ENCODE measurements at regions not wholly inside any gene's neighbourhood (a gene's known extent, or its start where the extent isn't known, plus 50 kb on each side); places are given as distances from the start of the nearest gene placed in this dataset.
"Not testable (repeated sequence)": the region's sequence is repeated elsewhere in the genome, so short reads cannot be mapped to it uniquely, and the experiment has no call there.

- DNase-seq (no peak), ATAC-seq (no peak)
- Mint-ChIP-seq H3K4me1 (no peaks in the 10 kb centered on the region), H3K27ac (no peak overlapping the region), H3K36me3 (ENCODE audit: low read depth) (no peaks in the 10 kb centered on the region), H3K27me3 (no peaks in the 10 kb centered on the region), H3K4me3 (no peak overlapping the region)
- H3K9me3 ChIP-seq (ENCODE audit: control insufficient read depth, low read length, poor library complexity, severe bottlenecking) = peaks cover 3% of the 10 kb centered on the region
Observed at GRCh38 chr5:23930985-23931384, 423.6 kb downstream of the PRDM9 start.

GRCh38 chr5:23951261-23951928 lies 444.0 kb downstream of the PRDM9 start:
- H3K4me3 Mint-ChIP-seq; H3K27me3 Mint-ChIP-seq; H3K4me1 Mint-ChIP-seq; H3K27ac Mint-ChIP-seq; DNase-seq; H3K9me3 ChIP-seq (ENCODE audit: control insufficient read depth, low read length, poor library complexity, severe bottlenecking); H3K36me3 Mint-ChIP-seq (ENCODE audit: low read depth); ATAC-seq: not testable (repeated sequence)

GRCh38 chr5:23963449-23963848 lies 456.0 kb downstream of the PRDM9 start:
- no peaks in the 10 kb centered on the region for H3K27me3 Mint-ChIP-seq
- no peak overlapping the region for H3K27ac Mint-ChIP-seq

GRCh38 chr5:23977365-23977764 lies 470.0 kb downstream of the PRDM9 start:
- H3K27ac Mint-ChIP-seq = no peak overlapping the region
- no peak for ATAC-seq
- H3K27me3 Mint-ChIP-seq = no peaks in the 10 kb centered on the region
- H3K4me3 Mint-ChIP-seq = no peak overlapping the region
- DNase-seq = no peak
- H3K4me1 Mint-ChIP-seq = no peaks in the 10 kb centered on the region
- no peaks in the 10 kb centered on the region for H3K36me3 Mint-ChIP-seq (ENCODE audit: low read depth)
- H3K9me3 ChIP-seq (ENCODE audit: control insufficient read depth, low read length, poor library complexity, severe bottlenecking) = peaks cover 5% of the 10 kb centered on the region

More at GRCh38 chr5:23963449-23963848, 456.0 kb downstream of the PRDM9 start:
- Mint-ChIP-seq H3K36me3 (ENCODE audit: low read depth) (no peaks in the 10 kb centered on the region), H3K4me1 (no peaks in the 10 kb centered on the region), H3K4me3 (no peak overlapping the region)
- ATAC-seq = no peak
- H3K9me3 ChIP-seq (ENCODE audit: control insufficient read depth, low read length, poor library complexity, severe bottlenecking) = no peaks in the 10 kb centered on the region
- no peak for DNase-seq

DNA sequence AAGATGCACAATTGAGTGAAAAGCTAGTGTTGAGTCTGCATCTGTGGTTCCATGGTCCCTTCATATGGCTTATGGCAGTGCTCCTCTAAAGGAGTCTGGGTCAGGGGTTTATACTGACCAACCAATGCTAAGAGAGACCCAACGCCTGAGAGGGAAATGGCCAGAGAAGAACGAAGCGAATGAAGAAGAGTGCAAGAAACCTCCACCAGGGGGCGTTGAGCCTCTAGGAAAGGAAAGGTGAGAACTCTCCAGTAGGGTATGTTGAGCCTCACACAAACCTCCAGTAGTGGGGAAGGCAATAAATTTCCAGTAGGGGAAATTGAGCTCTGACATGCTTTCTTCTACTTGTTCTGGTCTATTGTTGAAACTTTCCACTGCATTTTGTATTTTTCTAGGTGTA lies 470.6 kb downstream of the PRDM9 start:
- Mint-ChIP-seq H3K36me3 (ENCODE audit: low read depth) (no peaks in the 10 kb centered on the region), H3K4me1 (no peaks in the 10 kb centered on the region), H3K4me3 (no peak overlapping the region), H3K27ac (no peak overlapping the region), H3K27me3 (no peaks in the 10 kb centered on the region)
- no peak for DNase-seq
- H3K9me3 ChIP-seq (ENCODE audit: control insufficient read depth, low read length, poor library complexity, severe bottlenecking) = peaks cover 5% of the 10 kb centered on the region
- no peak for ATAC-seq

DNA sequence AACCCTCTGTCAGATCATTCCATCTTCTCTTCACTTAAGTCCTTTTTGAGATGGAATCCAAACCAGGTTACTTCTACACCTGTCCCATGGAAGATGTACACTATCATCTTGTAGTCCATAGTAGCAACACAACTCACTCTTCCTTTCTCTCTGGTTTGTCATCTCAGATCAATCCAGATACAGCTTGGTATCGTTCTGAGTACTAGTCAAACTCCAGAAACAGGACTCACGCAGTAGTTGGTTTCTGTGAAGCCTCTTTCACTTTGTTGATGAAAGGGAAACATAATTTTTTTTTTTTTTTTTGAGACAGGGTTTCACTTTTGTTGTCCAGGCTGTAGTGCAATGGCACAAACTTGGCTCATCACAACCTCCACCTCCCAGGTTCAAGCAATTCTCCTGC lies 484.0 kb downstream of the PRDM9 start:
- ATAC-seq = no peak
- H3K4me3 Mint-ChIP-seq = no peak overlapping the region
- H3K4me1 Mint-ChIP-seq = no peaks in the 10 kb centered on the region

DNA sequence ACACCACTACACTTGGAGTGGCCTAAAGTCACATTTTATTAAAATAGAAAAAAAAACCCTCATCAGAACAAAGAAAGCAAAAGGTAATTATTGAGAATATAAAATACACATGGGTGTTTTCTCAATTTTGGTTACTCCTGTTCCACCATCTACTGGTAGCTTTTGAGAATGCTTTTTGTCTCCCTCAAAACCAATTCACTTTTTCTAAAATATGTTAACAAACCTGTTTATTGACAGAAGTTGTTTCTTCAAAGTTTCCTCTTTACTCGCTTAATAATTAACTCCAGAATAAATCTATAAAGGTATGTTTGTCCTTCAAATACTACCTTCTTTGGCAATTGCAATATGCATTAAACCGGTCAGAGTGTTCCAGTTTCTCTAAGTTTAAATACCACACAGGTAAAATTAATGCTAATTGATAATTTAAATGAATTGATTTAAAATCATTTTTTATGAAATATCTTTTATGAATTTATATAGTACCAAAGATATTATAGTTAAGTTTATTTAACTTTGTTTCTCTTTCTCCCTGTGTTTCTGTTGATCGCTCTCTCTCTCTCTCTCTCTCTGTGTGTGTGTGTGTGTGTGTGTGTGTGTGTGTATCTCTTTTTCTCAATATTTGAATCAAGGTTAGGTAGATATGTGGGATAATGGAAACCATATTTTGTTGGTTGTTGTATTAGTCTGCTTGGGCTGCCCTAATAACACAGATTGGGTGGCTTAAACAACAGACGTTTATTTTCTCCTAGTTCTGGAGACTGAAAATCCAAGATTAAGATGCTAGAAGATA lies 487.4 kb downstream of the PRDM9 start:
- Mint-ChIP-seq H3K27ac (no peak overlapping the region), H3K27me3 (no peaks in the 10 kb centered on the region), H3K4me3 (no peak overlapping the region), H3K36me3 (ENCODE audit: low read depth) (no peaks in the 10 kb centered on the region), H3K4me1 (no peaks in the 10 kb centered on the region)
- ATAC-seq = no peak
- DNase-seq = no peak
- no peaks in the 10 kb centered on the region for H3K9me3 ChIP-seq (ENCODE audit: control insufficient read depth, low read length, poor library complexity, severe bottlenecking)

More for the DNA sequence above, 484.0 kb downstream of the PRDM9 start:
- Mint-ChIP-seq H3K36me3 (ENCODE audit: low read depth) (no peaks in the 10 kb centered on the region), H3K27ac (no peak overlapping the region), H3K27me3 (no peaks in the 10 kb centered on the region)
- no peak for DNase-seq
- H3K9me3 ChIP-seq (ENCODE audit: control insufficient read depth, low read length, poor library complexity, severe bottlenecking) = no peaks in the 10 kb centered on the region

GRCh38 chr5:23996525-23996924 lies 489.1 kb downstream of the PRDM9 start:
- DNase-seq = no peak
- Mint-ChIP-seq H3K36me3 (ENCODE audit: low read depth) (no peaks in the 10 kb centered on the region), H3K4me3 (no peak overlapping the region), H3K27ac (no peak overlapping the region), H3K4me1 (no peaks in the 10 kb centered on the region), H3K27me3 (no peaks in the 10 kb centered on the region)
- ATAC-seq = no peak
- no peaks in the 10 kb centered on the region for H3K9me3 ChIP-seq (ENCODE audit: control insufficient read depth, low read length, poor library complexity, severe bottlenecking)

- H3K27me3 Mint-ChIP-seq = no peaks in the 10 kb centered on the region
- no peak for ATAC-seq
- H3K36me3 Mint-ChIP-seq (ENCODE audit: low read depth) = no peaks in the 10 kb centered on the region
- H3K9me3 ChIP-seq (ENCODE audit: control insufficient read depth, low read length, poor library complexity, severe bottlenecking) = no peaks in the 10 kb centered on the region
- no peaks in the 10 kb centered on the region for H3K4me1 Mint-ChIP-seq
- no peak overlapping the region for H3K4me3 Mint-ChIP-seq
- no peak overlapping the region for H3K27ac Mint-ChIP-seq
- no peak for DNase-seq
Observed at GRCh38 chr5:24005384-24005783, 498.0 kb downstream of the PRDM9 start.

GRCh38 chr5:24017710-24018109 lies 510.3 kb downstream of the PRDM9 start:
- H3K27me3 Mint-ChIP-seq; DNase-seq; H3K36me3 Mint-ChIP-seq (ENCODE audit: low read depth); H3K4me3 Mint-ChIP-seq; ATAC-seq; H3K9me3 ChIP-seq (ENCODE audit: control insufficient read depth, low read length, poor library complexity, severe bottlenecking); H3K27ac Mint-ChIP-seq; H3K4me1 Mint-ChIP-seq: not testable (repeated sequence)

DNA sequence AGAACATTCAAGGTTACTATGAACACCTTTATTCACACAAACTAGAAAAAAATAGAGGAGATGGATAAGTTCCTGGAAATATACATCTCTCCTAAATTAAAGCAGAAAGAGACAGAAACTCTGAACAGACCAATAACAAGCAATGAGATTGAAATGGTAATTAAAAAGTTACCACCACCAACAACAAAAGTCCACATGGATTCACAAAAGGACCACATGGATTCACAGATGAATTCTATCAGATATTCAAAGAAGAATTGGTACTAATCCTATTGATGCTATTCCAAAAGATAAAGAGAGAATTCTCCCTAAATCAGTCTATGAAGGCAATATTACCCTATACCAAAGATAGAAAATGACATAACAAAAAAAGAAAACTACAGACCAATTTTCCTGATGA lies 518.9 kb downstream of the PRDM9 start:
- no peaks in the 10 kb centered on the region for H3K36me3 Mint-ChIP-seq (ENCODE audit: low read depth)
- no peaks in the 10 kb centered on the region for H3K4me1 Mint-ChIP-seq
- no peak for DNase-seq
- H3K4me3 Mint-ChIP-seq = no peak overlapping the region
- peaks cover 4% of the 10 kb centered on the region for H3K9me3 ChIP-seq (ENCODE audit: control insufficient read depth, low read length, poor library complexity, severe bottlenecking)
- ATAC-seq = no peak
- no peak overlapping the region for H3K27ac Mint-ChIP-seq
- no peaks in the 10 kb centered on the region for H3K27me3 Mint-ChIP-seq

DNA sequence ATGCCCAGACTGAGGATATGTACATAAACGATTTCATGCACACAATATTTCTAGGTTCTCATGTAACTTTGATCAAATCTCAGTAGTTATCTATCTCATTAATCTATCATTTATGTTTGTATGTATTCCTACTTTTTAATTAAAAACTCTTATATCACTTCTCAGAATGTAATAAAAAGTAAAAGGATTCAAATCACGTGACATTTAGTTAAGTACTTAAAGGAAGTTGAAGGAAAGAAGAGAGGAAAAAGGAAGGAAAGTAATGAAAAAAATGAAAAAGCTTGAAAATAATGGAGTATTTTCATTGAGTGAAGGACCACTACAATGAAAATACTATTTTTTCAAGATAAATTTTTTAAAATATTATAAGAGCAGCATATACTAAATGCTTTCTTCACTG lies 535.3 kb downstream of the PRDM9 start:
- DNase-seq (no peak), ATAC-seq (no peak)
- Mint-ChIP-seq H3K27ac (no peak overlapping the region), H3K4me3 (no peak overlapping the region), H3K4me1 (no peaks in the 10 kb centered on the region), H3K27me3 (no peaks in the 10 kb centered on the region), H3K36me3 (ENCODE audit: low read depth) (no peaks in the 10 kb centered on the region)
- H3K9me3 ChIP-seq (ENCODE audit: control insufficient read depth, low read length, poor library complexity, severe bottlenecking) = no peaks in the 10 kb centered on the region

DNA sequence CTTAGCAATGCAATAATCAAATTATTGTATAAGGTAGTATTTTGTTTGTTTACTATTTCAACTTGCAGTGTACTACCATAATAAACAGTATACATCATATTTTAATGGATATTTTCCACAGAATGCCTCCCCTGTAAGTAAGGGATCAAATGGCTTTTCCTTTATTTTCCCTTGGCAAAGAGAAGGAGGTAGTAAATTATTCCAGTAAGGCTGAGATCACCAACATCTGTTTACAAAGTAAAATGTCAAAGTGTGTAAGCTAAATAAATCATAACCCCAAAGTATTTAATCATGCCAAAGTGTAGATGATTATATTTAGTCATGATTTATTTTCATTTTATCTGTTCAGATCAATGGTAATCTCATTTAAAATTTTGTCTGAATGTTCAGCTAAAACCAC lies 537.6 kb downstream of the PRDM9 start:
- no peaks in the 10 kb centered on the region for H3K9me3 ChIP-seq (ENCODE audit: control insufficient read depth, low read length, poor library complexity, severe bottlenecking)
- H3K36me3 Mint-ChIP-seq (ENCODE audit: low read depth) = no peaks in the 10 kb centered on the region
- no peak for ATAC-seq
- no peaks in the 10 kb centered on the region for H3K4me1 Mint-ChIP-seq
- no peak for DNase-seq
- H3K27me3 Mint-ChIP-seq = no peaks in the 10 kb centered on the region
- H3K4me3 Mint-ChIP-seq = no peak overlapping the region
- no peak overlapping the region for H3K27ac Mint-ChIP-seq

- ATAC-seq (no peak), DNase-seq (no peak)
- peaks cover 6% of the 10 kb centered on the region for H3K9me3 ChIP-seq (ENCODE audit: control insufficient read depth, low read length, poor library complexity, severe bottlenecking)
- Mint-ChIP-seq H3K4me3 (no peak overlapping the region), H3K27me3 (no peaks in the 10 kb centered on the region), H3K27ac (no peak overlapping the region), H3K36me3 (ENCODE audit: low read depth) (no peaks in the 10 kb centered on the region), H3K4me1 (no peaks in the 10 kb centered on the region)
Observed at GRCh38 chr5:24053737-24054136, 546.3 kb downstream of the PRDM9 start.

All from T-helper 17 cell (primary cell).